Suprapubic skin (tissue), 4 donors: ENCODE measurements at regions not wholly inside any gene's neighbourhood (a gene's known extent, or its start where the extent isn't known, plus 50 kb on each side); places are given as distances from the start of the nearest gene placed in this dataset.

Source experiments
- DNase-seq, 2 donors: peaks; one replicate each; pipeline ENCODE4 v3.0.0-alpha.2; 2019; ENCODE audit warnings: low spot score in 2 of 2
- H3K27ac ChIP-seq: fragments of 200-600 bp; sonication (generic); one replicate; pipeline ENCODE4 v1.5.1; 2019
- H3K27me3 ChIP-seq: fragments of 200-600 bp; sonication (generic); one replicate; pipeline ENCODE4 v1.5.1; 2019
- H3K36me3 ChIP-seq: fragments of 200-600 bp; sonication (generic); one replicate; pipeline ENCODE4 v1.5.1; 2019
- H3K4me1 ChIP-seq: fragments of 200-600 bp; sonication (generic); one replicate; pipeline ENCODE4 v1.5.1; 2019
- H3K4me3 ChIP-seq: fragments of 200-600 bp; sonication (generic); one replicate; pipeline ENCODE4 v1.5.1; 2019; ENCODE audit warnings: mild to moderate bottlenecking
- H3K9me3 ChIP-seq: fragments of 200-600 bp; sonication (generic); one replicate; pipeline ENCODE4 v1.5.1; 2019
- CTCF ChIP-seq, 2 donors: fragments of 200-600 bp in 1 of 2; fragments of 450-650 bp in 1 of 2; sonication (generic) in 1 of 2; IDR thresholded peaks; one replicate each; pipeline ENCODE4 v1.5.1; 2016 to 2019; ENCODE audit warnings: antibody characterized with exemption in 2 of 2, mild to moderate bottlenecking in 1 of 2, moderate library complexity in 1 of 2
- EP300 ChIP-seq: sonication (generic); formaldehyde crosslinking; IDR thresholded peaks from one replicate; pipeline ENCODE4 v1.6.1; 2017; ENCODE audit warnings: antibody characterized with exemption
- POLR2A ChIP-seq, 2 donors: fragments of 450-650 bp; IDR thresholded peaks; one replicate each; pipeline ENCODE4 v1.6.1; 2017; ENCODE audit warnings: antibody characterized with exemption in 2 of 2, mild to moderate bottlenecking in 2 of 2, moderate library complexity in 2 of 2
- POLR2AphosphoS5 ChIP-seq, 3 donors: sonication (generic); formaldehyde crosslinking; IDR thresholded peaks; one replicate each; pipeline ENCODE4 v1.6.1; 2017; ENCODE audit warnings: antibody characterized with exemption in 3 of 3
- WGBS: methylation state at CpG from one replicate; pipeline ENCODE4 v1.1.5; 2018; 5-methylcytosine and 5-hydroxymethylcytosine counted together

- Histone ChIP-seq H3K9me3 (no peaks in the 10 kb centered on the region), H3K27me3 (no peaks in the 10 kb centered on the region), H3K4me1 (peaks cover 19% of the 10 kb centered on the region), H3K27ac (no peak overlapping the region), H3K4me3 (no peak overlapping the region), H3K36me3 (no peaks in the 10 kb centered on the region)
- TF ChIP-seq POLR2A (IDR thresholded peaks at IDR 0.05) (no peak), CTCF (IDR thresholded peaks at IDR 0.05) (no peak), POLR2AphosphoS5 (IDR thresholded peaks at IDR 0.05) (no peak)
- no peak for DNase-seq
- 84% methylated on average over 8 of the region's 9 CpGs for WGBS
Measured at GRCh38 chr3:187831125-187832051, 86.1 kb upstream of the BCL6 start.

DNA sequence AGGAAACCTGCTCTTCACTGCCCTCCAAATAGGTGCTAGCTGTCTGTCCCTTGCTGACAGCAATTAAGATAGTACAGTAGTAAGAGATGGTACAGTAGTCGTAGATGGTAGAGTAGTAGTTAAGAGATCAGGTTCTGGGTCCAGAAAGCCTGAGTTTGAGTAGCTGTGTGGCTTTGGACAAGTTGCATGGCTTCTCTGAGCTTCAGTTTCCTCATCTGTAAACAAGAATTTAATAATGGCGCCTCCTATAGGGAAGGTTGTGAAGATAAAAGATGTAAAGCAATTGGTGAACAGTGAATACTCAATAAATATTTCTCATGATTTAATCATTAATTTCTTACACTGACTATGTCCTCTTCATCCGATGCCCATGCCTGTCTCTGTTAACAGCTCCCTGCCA lies 86.9 kb upstream of the BCL6 start:
- no peaks in the 10 kb centered on the region for H3K27me3 ChIP-seq
- DNase-seq: no peak
- no peaks in the 10 kb centered on the region for H3K9me3 ChIP-seq
- no peak overlapping the region for H3K27ac ChIP-seq
- H3K4me1 ChIP-seq: peaks cover 19% of the 10 kb centered on the region
- no peak overlapping the region for H3K4me3 ChIP-seq
- H3K36me3 ChIP-seq: no peaks in the 10 kb centered on the region
- 80% methylated on average over 3 of the region's 3 CpGs for WGBS
- TF ChIP-seq EP300 (no peak), POLR2A (IDR thresholded peaks at IDR 0.05) (no peak), POLR2AphosphoS5 (IDR thresholded peaks at IDR 0.05) (no peak), CTCF (IDR thresholded peaks at IDR 0.05) (no peak)

GRCh38 chr3:187833375-187833774 lies 88.1 kb upstream of the BCL6 start:
- WGBS: 93% methylated on average over 3 of the region's 3 CpGs
- TF ChIP-seq POLR2A (IDR thresholded peaks at IDR 0.05) (no peak), EP300 (no peak)
- H3K27me3 ChIP-seq: no peaks in the 10 kb centered on the region
- H3K36me3 ChIP-seq: no peaks in the 10 kb centered on the region
- H3K27ac ChIP-seq: no peak overlapping the region
- no peak for DNase-seq
- H3K4me1 ChIP-seq: peaks cover 19% of the 10 kb centered on the region
- H3K4me3 ChIP-seq: no peak overlapping the region
- no peaks in the 10 kb centered on the region for H3K9me3 ChIP-seq

GRCh38 chr3:187833799-187834578 lies 88.7 kb upstream of the BCL6 start:
- Histone ChIP-seq H3K4me1 (peaks cover 19% of the 10 kb centered on the region), H3K9me3 (no peaks in the 10 kb centered on the region), H3K27me3 (no peaks in the 10 kb centered on the region), H3K27ac (no peak overlapping the region), H3K36me3 (no peaks in the 10 kb centered on the region), H3K4me3 (no peak overlapping the region)
- TF ChIP-seq POLR2AphosphoS5 (IDR thresholded peaks at IDR 0.05): no peak
- TF ChIP-seq EP300: no peak
- TF ChIP-seq CTCF (IDR thresholded peaks at IDR 0.05): no peak
- TF ChIP-seq POLR2A (IDR thresholded peaks at IDR 0.05): no peak
- DNase-seq: no peak
- 92% methylated on average over 8 of the region's 9 CpGs for WGBS

GRCh38 chr3:187836823-187837770 lies 91.8 kb upstream of the BCL6 start:
- Histone ChIP-seq H3K27ac (no peak overlapping the region), H3K9me3 (no peaks in the 10 kb centered on the region), H3K36me3 (no peaks in the 10 kb centered on the region), H3K27me3 (no peaks in the 10 kb centered on the region), H3K4me1 (peaks cover 12% of the 10 kb centered on the region), H3K4me3 (no peak overlapping the region)
- TF ChIP-seq POLR2A (IDR thresholded peaks at IDR 0.05): no peak
- no peak for TF ChIP-seq CTCF (IDR thresholded peaks at IDR 0.05)
- TF ChIP-seq EP300: no peak
- TF ChIP-seq POLR2AphosphoS5 (IDR thresholded peaks at IDR 0.05): no peak
- no peak for DNase-seq
- WGBS: 77% methylated on average over 8 of the region's 8 CpGs
